Suprapubic skin (tissue), 4 donors: ENCODE measurements at regions not wholly inside any gene's neighbourhood (a gene's known extent, or its start where the extent isn't known, plus 50 kb on each side); places are given as distances from the start of the nearest gene placed in this dataset.

Experiments used
- DNase-seq, 2 donors: peaks; one replicate each; pipeline ENCODE4 v3.0.0-alpha.2; 2019; ENCODE audit warnings: low spot score in 2 of 2
- H3K27ac ChIP-seq: fragments of 200-600 bp; sonication (generic); one replicate; pipeline ENCODE4 v1.5.1; 2019
- H3K27me3 ChIP-seq: fragments of 200-600 bp; sonication (generic); one replicate; pipeline ENCODE4 v1.5.1; 2019
- H3K36me3 ChIP-seq: fragments of 200-600 bp; sonication (generic); one replicate; pipeline ENCODE4 v1.5.1; 2019
- H3K4me1 ChIP-seq: fragments of 200-600 bp; sonication (generic); one replicate; pipeline ENCODE4 v1.5.1; 2019
- H3K4me3 ChIP-seq: fragments of 200-600 bp; sonication (generic); one replicate; pipeline ENCODE4 v1.5.1; 2019; ENCODE audit warnings: mild to moderate bottlenecking
- H3K9me3 ChIP-seq: fragments of 200-600 bp; sonication (generic); one replicate; pipeline ENCODE4 v1.5.1; 2019
- CTCF ChIP-seq, 2 donors: fragments of 200-600 bp in 1 of 2; fragments of 450-650 bp in 1 of 2; sonication (generic) in 1 of 2; IDR thresholded peaks; one replicate each; pipeline ENCODE4 v1.5.1; 2016 to 2019; ENCODE audit warnings: antibody characterized with exemption in 2 of 2, mild to moderate bottlenecking in 1 of 2, moderate library complexity in 1 of 2
- EP300 ChIP-seq: sonication (generic); formaldehyde crosslinking; IDR thresholded peaks from one replicate; pipeline ENCODE4 v1.6.1; 2017; ENCODE audit warnings: antibody characterized with exemption
- POLR2A ChIP-seq, 2 donors: fragments of 450-650 bp; IDR thresholded peaks; one replicate each; pipeline ENCODE4 v1.6.1; 2017; ENCODE audit warnings: antibody characterized with exemption in 2 of 2, mild to moderate bottlenecking in 2 of 2, moderate library complexity in 2 of 2
- POLR2AphosphoS5 ChIP-seq, 3 donors: sonication (generic); formaldehyde crosslinking; IDR thresholded peaks; one replicate each; pipeline ENCODE4 v1.6.1; 2017; ENCODE audit warnings: antibody characterized with exemption in 3 of 3
- WGBS: methylation state at CpG from one replicate; pipeline ENCODE4 v1.1.5; 2018; 5-methylcytosine and 5-hydroxymethylcytosine counted together

GRCh38 chr2:121925466-121925865 lies 170.0 kb downstream of the TSN start:
- no peaks in the 10 kb centered on the region for H3K9me3 ChIP-seq
- H3K4me1 ChIP-seq = no peaks in the 10 kb centered on the region
- TF ChIP-seq CTCF (IDR thresholded peaks at IDR 0.05) (no peak), EP300 (no peak), POLR2A (IDR thresholded peaks at IDR 0.05) (no peak), POLR2AphosphoS5 (IDR thresholded peaks at IDR 0.05) (no peak)
- H3K4me3 ChIP-seq = no peak overlapping the region
- DNase-seq = no peak
- H3K27ac ChIP-seq = no peak overlapping the region
- no peaks in the 10 kb centered on the region for H3K27me3 ChIP-seq
- 88% methylated on average over 4 of the region's 4 CpGs for WGBS
- H3K36me3 ChIP-seq = no peaks in the 10 kb centered on the region

GRCh38 chr2:121943285-121943684 lies 187.8 kb downstream of the TSN start:
- H3K27ac ChIP-seq = no peak overlapping the region
- no peak for DNase-seq
- TF ChIP-seq POLR2AphosphoS5 (IDR thresholded peaks at IDR 0.05) (no peak), EP300 (no peak), CTCF (IDR thresholded peaks at IDR 0.05) (no peak), POLR2A (IDR thresholded peaks at IDR 0.05) (no peak)
- H3K9me3 ChIP-seq = no peaks in the 10 kb centered on the region
- WGBS = 100% methylated on average over 1 of the region's 1 CpG
- H3K4me1 ChIP-seq = peaks cover 4% of the 10 kb centered on the region
- H3K36me3 ChIP-seq = no peaks in the 10 kb centered on the region
- no peaks in the 10 kb centered on the region for H3K27me3 ChIP-seq
- no peak overlapping the region for H3K4me3 ChIP-seq

GRCh38 chr2:121944072-121944831 lies 188.8 kb downstream of the TSN start:
- TF ChIP-seq POLR2A (IDR thresholded peaks at IDR 0.05) = no peak
- TF ChIP-seq POLR2AphosphoS5 (IDR thresholded peaks at IDR 0.05) = no peak
- no peak for TF ChIP-seq EP300
- no peak for TF ChIP-seq CTCF (IDR thresholded peaks at IDR 0.05)
- no peak for DNase-seq
- H3K27me3 ChIP-seq = no peaks in the 10 kb centered on the region
- no peaks in the 10 kb centered on the region for H3K36me3 ChIP-seq
- 6% methylated on average over 7 of the region's 7 CpGs for WGBS
- H3K4me3 ChIP-seq = no peak overlapping the region
- H3K4me1 ChIP-seq = peaks cover 4% of the 10 kb centered on the region
- H3K9me3 ChIP-seq = no peaks in the 10 kb centered on the region
- H3K27ac ChIP-seq = no peak overlapping the region

GRCh38 chr2:121947674-121948073 lies 192.2 kb downstream of the TSN start:
- no peaks in the 10 kb centered on the region for H3K36me3 ChIP-seq
- H3K4me3 ChIP-seq = no peak overlapping the region
- peaks cover 4% of the 10 kb centered on the region for H3K4me1 ChIP-seq
- no peak for DNase-seq
- 66% methylated on average over 7 of the region's 7 CpGs for WGBS
- H3K27ac ChIP-seq = no peak overlapping the region
- TF ChIP-seq EP300 (no peak), POLR2A (IDR thresholded peaks at IDR 0.05) (no peak), POLR2AphosphoS5 (IDR thresholded peaks at IDR 0.05) (no peak), CTCF (IDR thresholded peaks at IDR 0.05) (no peak)
- H3K27me3 ChIP-seq = no peaks in the 10 kb centered on the region
- H3K9me3 ChIP-seq = no peaks in the 10 kb centered on the region

- Histone ChIP-seq H3K27ac (no peak overlapping the region), H3K9me3 (no peaks in the 10 kb centered on the region), H3K4me1 (no peaks in the 10 kb centered on the region), H3K27me3 (no peaks in the 10 kb centered on the region), H3K4me3 (no peak overlapping the region), H3K36me3 (no peaks in the 10 kb centered on the region)
- DNase-seq = no peak
- no peak for TF ChIP-seq POLR2AphosphoS5 (IDR thresholded peaks at IDR 0.05)
- TF ChIP-seq EP300 = no peak
- TF ChIP-seq CTCF (IDR thresholded peaks at IDR 0.05) = no peak
- TF ChIP-seq POLR2A (IDR thresholded peaks at IDR 0.05) = no peak
- WGBS = 78% methylated on average over 8 of the region's 8 CpGs
Observed at GRCh38 chr2:121949271-121949670, 193.8 kb downstream of the TSN start.
